ENCODE measurements at regions not wholly inside any gene's neighbourhood (a gene's known extent, or its start where the extent isn't known, plus 50 kb on each side); places are given as distances from the start of the nearest gene placed in this dataset.

DNA sequence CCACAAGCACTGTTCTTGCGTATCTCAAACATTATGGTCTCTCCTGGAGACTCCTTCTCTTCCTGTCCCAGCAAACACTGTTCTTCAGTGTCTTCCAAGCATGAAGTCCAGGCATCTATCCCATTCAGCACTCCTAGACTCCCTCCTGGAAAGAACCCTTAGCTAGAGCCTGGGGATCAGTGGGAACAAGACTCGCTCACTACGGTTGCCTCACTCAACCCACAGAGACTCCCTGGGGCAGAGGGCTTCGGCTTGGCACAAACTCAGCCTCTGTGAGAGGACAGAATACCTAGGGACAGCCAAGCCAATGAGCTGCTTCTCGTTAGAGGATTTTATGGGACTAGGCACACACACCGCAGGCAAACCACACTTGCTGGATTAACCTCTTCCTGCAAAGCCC lies 86.5 kb upstream of the IPO9 start:
- no peaks in the 10 kb centered on the region for H3K27me3 ChIP-seq (ENCODE audit: control insufficient read depth, insufficient read depth, low read length)
- H3K4me2 ChIP-seq (ENCODE audit: low read length): no peak overlapping the region
- no peak overlapping the region for H3K4me3 ChIP-seq (ENCODE audit: low read depth, low read length)
- H3K9ac ChIP-seq: no peak overlapping the region
- TF ChIP-seq, protein P1, sequence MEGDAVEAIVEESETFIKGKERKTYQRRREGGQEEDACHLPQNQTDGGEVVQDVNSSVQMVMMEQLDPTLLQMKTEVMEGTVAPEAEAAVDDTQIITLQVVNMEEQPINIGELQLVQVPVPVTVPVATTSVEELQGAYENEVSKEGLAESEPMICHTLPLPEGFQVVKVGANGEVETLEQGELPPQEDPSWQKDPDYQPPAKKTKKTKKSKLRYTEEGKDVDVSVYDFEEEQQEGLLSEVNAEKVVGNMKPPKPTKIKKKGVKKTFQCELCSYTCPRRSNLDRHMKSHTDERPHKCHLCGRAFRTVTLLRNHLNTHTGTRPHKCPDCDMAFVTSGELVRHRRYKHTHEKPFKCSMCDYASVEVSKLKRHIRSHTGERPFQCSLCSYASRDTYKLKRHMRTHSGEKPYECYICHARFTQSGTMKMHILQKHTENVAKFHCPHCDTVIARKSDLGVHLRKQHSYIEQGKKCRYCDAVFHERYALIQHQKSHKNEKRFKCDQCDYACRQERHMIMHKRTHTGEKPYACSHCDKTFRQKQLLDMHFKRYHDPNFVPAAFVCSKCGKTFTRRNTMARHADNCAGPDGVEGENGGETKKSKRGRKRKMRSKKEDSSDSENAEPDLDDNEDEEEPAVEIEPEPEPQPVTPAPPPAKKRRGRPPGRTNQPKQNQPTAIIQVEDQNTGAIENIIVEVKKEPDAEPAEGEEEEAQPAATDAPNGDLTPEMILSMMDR (IDR thresholded peaks at IDR 0.05): no peak
- H3K36me3 ChIP-seq (ENCODE audit: control insufficient read depth, insufficient read depth, low read length): no peaks in the 10 kb centered on the region
- no peak overlapping the region for H3K27ac ChIP-seq
- no peak overlapping the region for H2AFZ ChIP-seq
- no peaks in the 10 kb centered on the region for H3K79me2 ChIP-seq
- no peaks in the 10 kb centered on the region for H3K4me1 ChIP-seq
- no peaks in the 10 kb centered on the region for H3K9me3 ChIP-seq (ENCODE audit: control insufficient read depth, low read length)

DNA sequence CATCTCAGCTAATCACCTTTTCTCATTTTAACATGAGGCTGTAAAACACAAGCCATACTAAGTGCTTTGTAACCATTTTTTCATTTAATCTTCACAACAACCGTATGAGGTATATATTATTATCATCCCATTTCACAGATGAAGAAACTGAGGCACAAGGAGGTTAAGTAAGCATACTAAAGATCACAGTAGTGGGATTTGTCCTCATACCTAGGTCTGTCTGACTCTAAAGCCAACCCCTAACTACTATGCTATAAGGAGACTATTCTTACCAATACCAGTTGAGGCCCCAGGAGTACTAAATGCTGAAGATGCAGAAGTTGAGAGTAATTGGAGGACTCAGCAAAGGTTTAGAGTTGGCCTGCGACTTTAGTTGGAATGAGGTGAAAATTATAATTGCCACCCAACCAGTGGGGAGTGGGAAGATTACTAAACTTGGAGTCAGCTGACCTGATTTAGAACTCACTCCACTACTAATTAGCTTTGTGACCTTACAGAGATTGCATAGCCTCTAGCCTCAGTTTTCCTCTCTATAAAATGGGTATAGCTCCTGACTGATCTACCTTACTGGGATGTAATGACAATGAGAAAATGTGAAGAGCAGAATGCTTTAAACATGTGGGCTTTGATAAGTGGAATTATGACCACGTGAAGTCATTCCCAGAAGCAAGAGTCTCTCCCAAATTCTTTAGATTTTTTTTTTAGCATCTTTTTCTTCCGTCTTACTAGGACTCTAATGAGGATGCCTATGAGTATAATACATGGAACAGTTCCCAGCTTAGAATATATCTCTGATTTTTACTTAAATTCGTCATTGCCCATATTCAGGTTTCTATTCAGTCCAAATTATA lies 85.8 kb upstream of the IPO9 start:
- H3K4me3 ChIP-seq (ENCODE audit: low read depth, low read length): no peak overlapping the region

DNA sequence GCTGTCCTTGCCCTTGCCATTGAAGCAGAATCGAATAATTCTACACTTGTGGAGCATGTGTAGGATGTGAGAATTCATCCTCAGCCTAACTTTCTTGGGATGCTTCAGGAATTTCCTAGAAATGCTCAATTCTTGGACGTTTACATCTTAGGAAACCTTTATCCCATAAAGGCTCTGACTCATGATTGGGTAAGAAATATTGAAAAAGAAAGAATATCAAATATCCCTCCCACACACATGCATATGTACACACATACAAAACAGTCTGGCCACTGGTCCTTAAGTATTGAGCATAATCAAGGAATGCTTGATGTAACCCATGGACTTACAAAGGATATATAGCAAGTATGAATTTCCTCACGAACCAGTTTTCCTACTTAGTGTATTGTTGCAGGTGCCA lies 83.9 kb upstream of the IPO9 start:
- Histone ChIP-seq H3K27me3 (ENCODE audit: control insufficient read depth, insufficient read depth, low read length) (no peaks in the 10 kb centered on the region), H3K79me2 (no peaks in the 10 kb centered on the region), H3K36me3 (ENCODE audit: control insufficient read depth, insufficient read depth, low read length) (no peaks in the 10 kb centered on the region), H3K4me2 (ENCODE audit: low read length) (no peak overlapping the region), H3K9me3 (ENCODE audit: control insufficient read depth, low read length) (no peaks in the 10 kb centered on the region), H3K4me3 (ENCODE audit: low read depth, low read length) (no peak overlapping the region), H3K9ac (no peak overlapping the region), H3K4me1 (no peaks in the 10 kb centered on the region), H2AFZ (no peak overlapping the region), H3K27ac (no peak overlapping the region)
- TF ChIP-seq, protein P1 (IDR thresholded peaks at IDR 0.05): no peak

More for the DNA sequence above, 85.8 kb upstream of the IPO9 start:
- Histone ChIP-seq H3K4me1 (no peaks in the 10 kb centered on the region), H3K36me3 (ENCODE audit: control insufficient read depth, insufficient read depth, low read length) (no peaks in the 10 kb centered on the region), H3K79me2 (no peaks in the 10 kb centered on the region), H3K9me3 (ENCODE audit: control insufficient read depth, low read length) (no peaks in the 10 kb centered on the region), H3K27me3 (ENCODE audit: control insufficient read depth, insufficient read depth, low read length) (no peaks in the 10 kb centered on the region), H3K27ac (no peak overlapping the region), H2AFZ (no peak overlapping the region), H3K4me2 (ENCODE audit: low read length) (no peak overlapping the region), H3K9ac (no peak overlapping the region)
- TF ChIP-seq, protein P1 (IDR thresholded peaks at IDR 0.05): no peak

DNA sequence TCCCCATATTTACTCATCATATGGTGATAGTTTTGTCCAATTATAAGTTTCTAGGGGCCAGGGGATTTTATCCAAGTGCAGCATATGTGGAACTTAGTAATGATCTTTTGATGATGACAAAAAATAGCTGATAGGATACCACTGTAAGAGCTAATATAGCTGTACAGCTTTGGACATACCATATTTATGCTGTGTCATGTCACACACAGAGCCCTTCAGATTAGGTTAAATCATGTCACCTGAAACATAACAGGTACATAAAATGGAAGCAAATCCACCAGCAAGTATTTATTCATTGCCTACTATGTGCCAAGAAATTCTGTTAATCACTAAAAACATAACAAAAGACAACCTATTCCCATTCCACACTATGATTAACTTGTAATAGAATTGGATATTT lies 82.8 kb upstream of the IPO9 start:
- H3K27ac ChIP-seq: no peak overlapping the region

More for the DNA sequence above, 82.8 kb upstream of the IPO9 start:
- Histone ChIP-seq H2AFZ (no peak overlapping the region), H3K9ac (no peak overlapping the region), H3K4me3 (ENCODE audit: low read depth, low read length) (no peak overlapping the region), H3K4me2 (ENCODE audit: low read length) (no peak overlapping the region), H3K4me1 (no peaks in the 10 kb centered on the region), H3K9me3 (ENCODE audit: control insufficient read depth, low read length) (no peaks in the 10 kb centered on the region), H3K27me3 (ENCODE audit: control insufficient read depth, insufficient read depth, low read length) (no peaks in the 10 kb centered on the region), H3K79me2 (no peaks in the 10 kb centered on the region), H3K36me3 (ENCODE audit: control insufficient read depth, insufficient read depth, low read length) (no peaks in the 10 kb centered on the region)
- TF ChIP-seq, protein P1 (IDR thresholded peaks at IDR 0.05): no peak
